ENCODE measurements at regions not wholly inside any gene's neighbourhood (a gene's known extent, or its start where the extent isn't known, plus 50 kb on each side); places are given as distances from the start of the nearest gene placed in this dataset.

GRCh38 chr6:12560315-12560714 is 156.3 kb upstream of the PHACTR1 start:
- Histone ChIP-seq H3K4me1 (ENCODE audit: insufficient read depth, low read length) (no peaks in the 10 kb centered on the region), H3K4me3 (ENCODE audit: low read depth in 1 of 2, low read length in 2 of 2) (no peak overlapping the region), H3K27ac (ENCODE audit: low read depth, low read length) (no peak overlapping the region), H3K9me3 (ENCODE audit: low read length) (peaks cover 6% of the 10 kb centered on the region), H3K9ac (ENCODE audit: low read length) (no peak overlapping the region), H3K36me3 (ENCODE audit: insufficient read depth, low read length) (no peaks in the 10 kb centered on the region), H3K27me3 (ENCODE audit: control insufficient read depth in 1 of 2, insufficient read depth in 2 of 2, low read length in 2 of 2) (no peaks in the 10 kb centered on the region)

- H3K4me3 ChIP-seq (ENCODE audit: low read depth in 1 of 2, low read length in 2 of 2) = no peak overlapping the region
- no peak overlapping the region for H3K9ac ChIP-seq (ENCODE audit: low read length)
- no peaks in the 10 kb centered on the region for H3K36me3 ChIP-seq (ENCODE audit: insufficient read depth, low read length)
- peaks cover 8% of the 10 kb centered on the region for H3K4me1 ChIP-seq (ENCODE audit: insufficient read depth, low read length)
- H3K27me3 ChIP-seq (ENCODE audit: control insufficient read depth in 1 of 2, insufficient read depth in 2 of 2, low read length in 2 of 2) = no peaks in the 10 kb centered on the region
- no peak overlapping the region for H3K27ac ChIP-seq (ENCODE audit: low read depth, low read length)
- no peaks in the 10 kb centered on the region for H3K9me3 ChIP-seq (ENCODE audit: low read length)
Measured at GRCh38 chr6:12566618-12567123, 149.9 kb upstream of the PHACTR1 start.

- H3K27ac ChIP-seq (ENCODE audit: low read depth, low read length) = no peak overlapping the region
- no peaks in the 10 kb centered on the region for H3K27me3 ChIP-seq (ENCODE audit: control insufficient read depth in 1 of 2, insufficient read depth in 2 of 2, low read length in 2 of 2)
- no peaks in the 10 kb centered on the region for H3K36me3 ChIP-seq (ENCODE audit: insufficient read depth, low read length)
- H3K4me3 ChIP-seq (ENCODE audit: low read depth in 1 of 2, low read length in 2 of 2) = no peak overlapping the region
- H3K4me1 ChIP-seq (ENCODE audit: insufficient read depth, low read length) = peaks cover 8% of the 10 kb centered on the region
- H3K9me3 ChIP-seq (ENCODE audit: low read length) = no peaks in the 10 kb centered on the region
- no peak overlapping the region for H3K9ac ChIP-seq (ENCODE audit: low read length)
Measured at GRCh38 chr6:12567682-12568081, 148.9 kb upstream of the PHACTR1 start.

- Histone ChIP-seq H3K4me3 (ENCODE audit: low read depth in 1 of 2, low read length in 2 of 2) (no peak overlapping the region), H3K9ac (ENCODE audit: low read length) (no peak overlapping the region), H3K27me3 (ENCODE audit: control insufficient read depth in 1 of 2, insufficient read depth in 2 of 2, low read length in 2 of 2) (no peaks in the 10 kb centered on the region), H3K4me1 (ENCODE audit: insufficient read depth, low read length) (peaks cover 14% of the 10 kb centered on the region), H3K27ac (ENCODE audit: low read depth, low read length) (no peak overlapping the region), H3K9me3 (ENCODE audit: low read length) (no peaks in the 10 kb centered on the region), H3K36me3 (ENCODE audit: insufficient read depth, low read length) (no peaks in the 10 kb centered on the region)
Measured at GRCh38 chr6:12569646-12570045, 146.9 kb upstream of the PHACTR1 start.

DNA sequence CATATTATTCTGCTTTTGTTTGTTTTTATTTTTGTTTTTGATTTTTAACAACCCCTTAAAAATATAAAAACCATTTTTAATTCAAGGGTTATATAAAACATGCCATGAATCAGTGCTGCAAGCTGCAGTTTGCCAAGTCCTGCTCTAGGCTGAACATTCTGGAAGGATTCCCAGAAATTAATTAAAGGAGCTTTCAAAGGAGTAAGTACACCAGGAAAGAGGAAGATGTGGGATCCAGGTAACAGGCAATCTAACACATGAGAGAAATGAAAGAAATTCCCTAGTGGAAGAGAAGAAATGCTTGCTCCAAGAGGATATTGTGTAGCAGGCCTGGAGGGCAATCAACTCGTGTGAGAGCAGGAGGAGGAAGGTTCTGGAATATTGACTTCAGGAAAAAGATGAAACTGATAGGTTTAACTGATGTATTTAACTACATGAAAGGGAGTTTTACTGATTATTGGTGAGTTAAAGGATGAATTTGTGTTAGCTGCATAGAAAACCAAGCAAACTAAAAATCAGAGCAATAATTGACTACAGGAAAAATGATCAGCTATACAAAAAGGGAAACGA is 146.0 kb upstream of the PHACTR1 start:
- Histone ChIP-seq H3K4me3 (ENCODE audit: low read depth in 1 of 2, low read length in 2 of 2) (no peak overlapping the region), H3K9ac (ENCODE audit: low read length) (no peak overlapping the region), H3K27ac (ENCODE audit: low read depth, low read length) (no peak overlapping the region), H3K36me3 (ENCODE audit: insufficient read depth, low read length) (no peaks in the 10 kb centered on the region), H3K9me3 (ENCODE audit: low read length) (no peaks in the 10 kb centered on the region), H3K27me3 (ENCODE audit: control insufficient read depth in 1 of 2, insufficient read depth in 2 of 2, low read length in 2 of 2) (no peaks in the 10 kb centered on the region), H3K4me1 (ENCODE audit: insufficient read depth, low read length) (peaks cover 14% of the 10 kb centered on the region)

DNA sequence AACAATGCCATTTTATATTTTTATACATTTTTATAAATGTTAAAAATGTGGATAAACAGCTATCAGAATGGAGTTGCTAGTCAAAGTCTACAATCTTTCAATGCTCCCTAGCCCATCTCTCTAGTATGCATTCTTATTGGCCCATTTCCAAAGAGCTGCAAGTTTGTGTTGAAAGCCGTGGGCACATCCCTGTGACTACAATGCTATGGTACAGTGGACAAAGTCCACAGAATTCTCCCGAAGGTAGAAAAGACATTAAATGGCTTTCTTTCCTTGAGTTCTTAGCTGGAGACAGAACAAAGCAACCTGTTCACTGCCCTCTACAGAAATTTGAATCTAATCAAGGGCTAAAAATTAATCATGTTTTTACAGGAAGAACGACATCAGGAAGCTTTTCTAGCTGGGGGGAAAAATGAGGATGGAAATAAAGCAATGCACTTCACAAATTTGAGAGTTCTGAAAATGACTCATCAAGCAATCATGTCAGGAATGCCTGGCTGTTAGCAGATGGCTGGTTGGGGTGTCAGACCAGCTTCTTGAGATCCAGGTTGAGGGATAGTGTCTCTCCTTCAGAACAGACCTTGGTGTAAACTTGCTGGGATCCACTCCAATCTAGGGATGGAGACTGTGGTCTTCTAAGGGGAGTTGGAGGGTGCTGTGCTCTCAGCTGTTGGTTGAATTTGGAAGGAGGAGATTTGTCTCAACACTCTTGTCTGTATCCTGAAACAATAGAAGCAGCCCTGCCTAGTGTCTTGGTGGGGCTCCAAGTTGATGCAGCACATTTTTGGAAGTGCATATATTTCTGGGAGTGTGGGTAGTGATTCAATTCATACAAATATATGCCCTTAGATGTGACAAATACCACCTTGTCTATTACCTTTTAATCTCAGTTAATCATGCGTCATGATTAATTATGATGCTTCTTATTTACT is 143.4 kb upstream of the PHACTR1 start:
- Histone ChIP-seq H3K9ac (ENCODE audit: low read length) (no peak overlapping the region), H3K9me3 (ENCODE audit: low read length) (no peaks in the 10 kb centered on the region), H3K27ac (ENCODE audit: low read depth, low read length) (no peak overlapping the region)

GRCh38 chr6:12575961-12576360 is 140.6 kb upstream of the PHACTR1 start:
- Histone ChIP-seq H3K9me3 (ENCODE audit: low read length) (no peaks in the 10 kb centered on the region), H3K4me3 (ENCODE audit: low read depth in 1 of 2, low read length in 2 of 2) (no peak overlapping the region), H3K27me3 (ENCODE audit: control insufficient read depth in 1 of 2, insufficient read depth in 2 of 2, low read length in 2 of 2) (no peaks in the 10 kb centered on the region), H3K9ac (ENCODE audit: low read length) (no peak overlapping the region), H3K36me3 (ENCODE audit: insufficient read depth, low read length) (no peaks in the 10 kb centered on the region), H3K27ac (ENCODE audit: low read depth, low read length) (no peak overlapping the region), H3K4me1 (ENCODE audit: insufficient read depth, low read length) (peaks cover 6% of the 10 kb centered on the region)

More for the DNA sequence above, 143.4 kb upstream of the PHACTR1 start:
- Histone ChIP-seq H3K36me3 (ENCODE audit: insufficient read depth, low read length) (no peaks in the 10 kb centered on the region), H3K4me3 (ENCODE audit: low read depth in 1 of 2, low read length in 2 of 2) (no peak overlapping the region), H3K27me3 (ENCODE audit: control insufficient read depth in 1 of 2, insufficient read depth in 2 of 2, low read length in 2 of 2) (no peaks in the 10 kb centered on the region), H3K4me1 (ENCODE audit: insufficient read depth, low read length) (peaks cover 14% of the 10 kb centered on the region)

GRCh38 chr6:12576389-12576788 is 140.2 kb upstream of the PHACTR1 start:
- Histone ChIP-seq H3K36me3 (ENCODE audit: insufficient read depth, low read length) (no peaks in the 10 kb centered on the region), H3K9me3 (ENCODE audit: low read length) (no peaks in the 10 kb centered on the region), H3K4me3 (ENCODE audit: low read depth in 1 of 2, low read length in 2 of 2) (no peak overlapping the region), H3K27ac (ENCODE audit: low read depth, low read length) (no peak overlapping the region), H3K4me1 (ENCODE audit: insufficient read depth, low read length) (peaks cover 6% of the 10 kb centered on the region), H3K9ac (ENCODE audit: low read length) (no peak overlapping the region), H3K27me3 (ENCODE audit: control insufficient read depth in 1 of 2, insufficient read depth in 2 of 2, low read length in 2 of 2) (no peaks in the 10 kb centered on the region)

DNA sequence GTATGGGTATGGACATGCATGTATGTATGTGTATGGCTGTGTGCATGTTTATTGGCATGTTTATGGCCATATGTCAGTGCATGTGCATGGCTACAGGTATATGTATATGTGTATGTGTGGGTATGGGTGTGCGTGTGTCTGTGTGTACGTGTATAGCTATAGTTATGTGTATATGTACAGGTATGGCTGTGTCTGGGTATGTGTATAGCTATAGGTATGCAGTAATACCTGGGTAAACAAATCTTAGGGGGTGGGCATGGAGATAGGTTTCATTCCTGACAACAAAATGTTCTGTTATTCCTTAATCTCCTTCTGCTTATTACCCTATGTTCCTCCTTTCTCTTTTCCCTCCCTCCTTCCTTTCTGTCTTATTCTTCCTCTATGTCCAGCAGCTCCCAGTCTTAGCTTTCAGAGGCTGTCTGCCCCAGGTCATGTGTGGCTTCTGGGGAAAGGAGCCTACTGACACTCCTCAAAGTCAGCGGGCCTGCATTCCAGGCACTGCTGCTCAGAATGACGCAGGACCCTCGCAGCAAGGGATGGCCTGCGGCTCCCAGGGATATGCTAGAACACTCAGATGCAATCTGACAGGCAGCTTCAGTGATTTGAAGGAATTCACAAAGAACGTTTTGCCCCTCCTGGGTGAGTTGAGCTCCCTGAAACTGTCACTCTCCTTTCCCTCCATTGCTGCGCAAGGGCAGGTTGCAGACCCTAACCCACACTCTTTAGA is 139.3 kb upstream of the PHACTR1 start:
- H3K27ac ChIP-seq (ENCODE audit: low read depth, low read length) = no peak overlapping the region

DNA sequence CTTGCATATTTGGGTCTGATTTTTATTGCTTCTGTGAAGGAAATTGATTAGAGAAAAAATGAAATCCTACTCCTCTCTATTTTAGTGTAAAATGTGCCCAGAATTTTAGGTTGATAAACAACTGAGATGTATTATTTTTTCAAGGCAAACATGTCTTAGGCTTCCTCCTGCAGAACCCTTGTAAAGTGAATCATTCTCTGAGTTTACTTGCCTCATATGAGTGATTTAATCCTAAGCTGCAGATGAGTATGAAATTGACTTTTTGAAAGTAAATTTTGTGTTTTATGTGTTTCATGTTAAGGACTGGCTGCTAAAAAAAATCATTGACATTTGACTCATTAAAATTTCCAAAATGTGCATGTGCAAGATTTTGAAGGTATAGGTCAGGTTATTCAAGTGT is 138.5 kb upstream of the PHACTR1 start:
- H3K4me1 ChIP-seq (ENCODE audit: insufficient read depth, low read length) = peaks cover 3% of the 10 kb centered on the region
- H3K9me3 ChIP-seq (ENCODE audit: low read length) = no peaks in the 10 kb centered on the region
- H3K36me3 ChIP-seq (ENCODE audit: insufficient read depth, low read length) = no peaks in the 10 kb centered on the region
- H3K9ac ChIP-seq (ENCODE audit: low read length) = no peak overlapping the region
- H3K27ac ChIP-seq (ENCODE audit: low read depth, low read length) = no peak overlapping the region
- no peaks in the 10 kb centered on the region for H3K27me3 ChIP-seq (ENCODE audit: control insufficient read depth in 1 of 2, insufficient read depth in 2 of 2, low read length in 2 of 2)
- no peak overlapping the region for H3K4me3 ChIP-seq (ENCODE audit: low read depth in 1 of 2, low read length in 2 of 2)

More for the DNA sequence above, 139.3 kb upstream of the PHACTR1 start:
- no peaks in the 10 kb centered on the region for H3K27me3 ChIP-seq (ENCODE audit: control insufficient read depth in 1 of 2, insufficient read depth in 2 of 2, low read length in 2 of 2)
- H3K9me3 ChIP-seq (ENCODE audit: low read length) = no peaks in the 10 kb centered on the region
- peaks cover 6% of the 10 kb centered on the region for H3K4me1 ChIP-seq (ENCODE audit: insufficient read depth, low read length)
- no peaks in the 10 kb centered on the region for H3K36me3 ChIP-seq (ENCODE audit: insufficient read depth, low read length)
- no peak overlapping the region for H3K9ac ChIP-seq (ENCODE audit: low read length)
- H3K4me3 ChIP-seq (ENCODE audit: low read depth in 1 of 2, low read length in 2 of 2) = no peak overlapping the region

GRCh38 chr6:12578751-12579150 is 137.8 kb upstream of the PHACTR1 start:
- Histone ChIP-seq H3K9ac (ENCODE audit: low read length) (no peak overlapping the region), H3K4me3 (ENCODE audit: low read depth in 1 of 2, low read length in 2 of 2) (no peak overlapping the region), H3K27me3 (ENCODE audit: control insufficient read depth in 1 of 2, insufficient read depth in 2 of 2, low read length in 2 of 2) (no peaks in the 10 kb centered on the region), H3K36me3 (ENCODE audit: insufficient read depth, low read length) (no peaks in the 10 kb centered on the region), H3K9me3 (ENCODE audit: low read length) (no peaks in the 10 kb centered on the region), H3K27ac (ENCODE audit: low read depth, low read length) (no peak overlapping the region), H3K4me1 (ENCODE audit: insufficient read depth, low read length) (no peaks in the 10 kb centered on the region)
